HG03469 (cell line): ENCODE measurements at regions not wholly inside any gene's neighbourhood (a gene's known extent, or its start where the extent isn't known, plus 50 kb on each side); places are given as distances from the start of the nearest gene placed in this dataset.

ENCODE experiments used
- ATAC-seq: cut with Tn5 transposase; IDR thresholded peaks from one replicate; pipeline ENCODE4 v1.9.1; 2021; ENCODE audit warnings: mild to moderate bottlenecking, moderate library complexity, moderate number of reproducible peaks; ENCODE audit not compliant: unreplicated experiment

DNA sequence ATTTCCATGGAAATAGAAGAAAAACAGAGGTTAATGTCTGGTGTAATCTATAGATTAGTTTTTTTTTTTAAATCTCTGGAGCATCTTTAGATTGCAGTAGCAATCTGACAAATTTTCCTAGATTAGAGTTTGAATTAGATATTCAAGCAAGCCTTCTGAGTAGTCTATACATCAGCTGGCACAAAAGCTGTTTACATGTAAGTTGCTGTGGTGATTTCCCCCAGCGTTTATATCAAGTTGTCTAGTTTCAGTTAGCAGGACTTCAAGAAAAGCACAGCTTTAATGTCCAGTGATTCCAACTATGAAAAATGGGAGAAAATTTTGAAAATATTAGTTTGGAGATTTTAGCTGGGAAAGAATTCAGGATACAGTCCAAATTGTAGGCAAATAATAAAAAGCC lies 605.0 kb upstream of the USP15 start:
- no peak for ATAC-seq

GRCh38 chr12:61667676-61668075 lies 592.5 kb upstream of the USP15 start:
- ATAC-seq = no peak

GRCh38 chr12:61676520-61676919 lies 583.7 kb upstream of the USP15 start:
- ATAC-seq = no peak

GRCh38 chr12:61687407-61687806 lies 572.8 kb upstream of the USP15 start:
- no peak for ATAC-seq

GRCh38 chr12:61694214-61694613 lies 566.0 kb upstream of the USP15 start:
- no peak for ATAC-seq

DNA sequence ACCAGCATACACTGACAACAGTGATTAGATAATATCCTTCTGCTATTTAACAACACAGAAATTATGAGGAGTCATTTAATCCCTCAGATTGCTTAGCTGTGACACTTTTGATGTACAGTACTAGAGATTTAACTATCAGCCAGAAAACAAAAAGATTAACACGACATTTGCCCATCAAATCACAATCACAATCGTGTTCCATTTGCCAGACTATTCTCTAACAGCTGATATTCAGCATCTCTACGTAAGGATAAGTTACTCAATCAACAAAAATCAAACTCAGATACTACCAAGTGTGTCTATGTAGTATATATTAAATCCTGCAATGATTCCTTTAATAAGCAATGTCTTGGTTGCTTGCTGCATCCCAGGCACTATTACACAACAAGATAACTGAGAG lies 558.7 kb upstream of the USP15 start:
- no peak for ATAC-seq

DNA sequence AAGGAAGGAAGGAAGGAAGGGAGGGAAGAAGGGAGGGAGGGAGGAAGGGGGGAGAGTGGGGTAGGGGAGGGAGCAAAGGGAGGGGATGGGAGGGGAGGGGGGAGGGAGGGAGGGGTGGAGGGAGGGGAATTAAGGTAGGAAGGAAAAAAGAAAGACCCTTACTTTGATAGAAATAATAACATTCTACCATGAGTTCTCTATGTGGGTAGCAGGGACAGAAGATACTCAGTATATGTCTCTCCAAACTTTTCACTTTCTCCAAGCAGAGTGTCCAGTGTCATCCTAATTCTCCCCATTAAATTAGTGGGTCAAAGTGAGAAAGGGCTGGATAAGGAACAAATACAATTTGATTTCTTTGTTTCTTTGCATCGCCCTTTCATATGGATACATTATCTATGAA lies 553.4 kb upstream of the USP15 start:
- no peak for ATAC-seq

- no peak for ATAC-seq
Measured at GRCh38 chr12:61713121-61713520, 547.1 kb upstream of the USP15 start.

DNA sequence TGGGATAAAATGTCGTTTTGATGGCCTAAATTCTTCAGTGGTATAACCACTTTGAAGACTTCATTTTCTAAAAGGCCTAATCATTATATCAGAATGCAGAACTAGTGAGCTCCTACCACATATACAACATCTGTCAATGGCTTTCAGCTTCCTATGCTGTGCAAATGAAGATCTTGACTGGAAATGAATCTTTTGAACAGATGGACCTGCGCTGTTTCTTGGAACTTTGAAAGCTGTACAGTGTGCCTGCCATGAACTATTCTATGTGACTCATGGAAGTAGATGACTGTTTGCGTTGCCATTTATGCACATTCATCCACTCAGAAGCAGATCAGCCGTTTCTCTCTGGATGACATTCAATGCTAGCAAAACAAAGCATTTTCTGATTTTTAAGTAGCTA lies 542.2 kb upstream of the USP15 start:
- no peak for ATAC-seq

- no peak for ATAC-seq
Measured at GRCh38 chr12:61739925-61740324, 520.3 kb upstream of the USP15 start.

- no peak for ATAC-seq
Measured at GRCh38 chr12:61750604-61751003, 509.6 kb upstream of the USP15 start.

DNA sequence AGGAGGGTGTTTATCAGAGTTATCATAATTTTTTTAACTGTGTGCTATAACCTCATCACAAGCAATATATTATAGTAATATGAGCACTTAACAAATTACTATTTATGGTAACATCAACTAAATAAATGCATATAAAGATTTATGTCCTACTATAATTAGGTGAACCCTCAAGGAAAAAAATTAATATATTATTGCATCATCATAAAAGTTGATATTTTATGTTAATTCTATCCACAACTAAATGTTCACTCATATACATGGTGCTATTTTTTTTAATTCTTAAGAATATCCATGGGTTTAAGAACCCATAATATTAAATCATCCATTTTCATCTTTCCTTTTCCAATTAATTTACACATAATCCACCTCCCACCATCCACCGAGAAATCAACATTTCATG lies 506.0 kb upstream of the USP15 start:
- ATAC-seq = no peak

GRCh38 chr12:61757831-61758505 lies 502.2 kb upstream of the USP15 start:
- ATAC-seq = no peak

DNA sequence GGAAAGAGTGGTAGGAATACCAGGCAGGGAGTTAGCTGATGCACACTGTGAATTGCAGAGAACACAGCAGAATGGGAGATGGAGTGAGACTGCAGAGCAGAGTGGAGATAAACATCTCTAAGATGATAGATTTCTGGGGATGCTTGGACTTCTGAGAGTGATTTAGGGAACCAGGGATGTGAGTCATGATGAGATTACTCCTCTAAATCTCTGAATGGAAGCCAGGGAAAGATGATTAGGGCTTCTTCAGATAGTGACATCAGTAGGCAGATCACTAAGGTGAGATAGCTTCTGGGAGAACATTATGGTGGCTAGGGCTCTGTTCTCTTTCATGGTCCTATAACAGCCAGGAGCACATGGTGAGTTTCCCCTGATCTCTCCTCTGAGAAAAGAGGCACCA lies 501.5 kb upstream of the USP15 start:
- ATAC-seq = no peak

DNA sequence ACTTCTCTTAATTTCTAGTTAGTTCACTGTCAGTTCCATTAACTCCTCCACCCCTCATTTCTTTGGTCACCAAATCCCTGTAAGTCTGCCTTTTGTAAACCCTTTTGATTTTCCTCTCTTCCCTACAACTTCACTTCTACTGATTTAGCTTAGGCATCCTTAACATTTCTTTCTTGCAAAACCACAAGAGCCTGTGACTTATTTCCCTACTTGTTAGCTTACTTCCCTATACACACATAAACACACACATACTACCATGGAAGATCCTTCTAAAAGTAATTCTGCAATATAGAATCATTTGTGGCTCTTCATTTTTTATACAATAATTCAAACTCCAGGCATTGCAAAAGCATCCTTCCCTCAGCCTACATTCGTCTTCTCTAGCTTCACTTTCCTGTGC lies 494.3 kb upstream of the USP15 start:
- ATAC-seq = no peak

DNA sequence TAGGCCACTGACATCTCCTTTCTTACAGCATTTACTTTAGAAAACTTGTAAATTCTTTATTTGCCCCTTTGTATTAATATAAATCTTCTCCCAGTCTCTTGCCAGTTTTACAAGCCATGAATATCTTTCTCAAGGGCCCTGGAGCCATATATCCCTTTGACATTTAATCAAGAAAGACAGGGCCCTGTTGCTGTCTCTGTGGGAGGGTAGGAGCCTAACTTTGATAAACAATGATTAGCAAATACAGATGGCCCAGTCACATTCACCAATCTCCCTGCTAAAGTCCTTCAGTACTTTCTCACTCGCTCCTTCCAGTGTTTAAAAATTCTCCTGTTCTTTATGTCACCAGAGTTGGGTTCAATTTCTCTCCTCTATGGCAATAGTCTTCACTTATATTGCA lies 479.8 kb upstream of the USP15 start:
- no peak for ATAC-seq

DNA sequence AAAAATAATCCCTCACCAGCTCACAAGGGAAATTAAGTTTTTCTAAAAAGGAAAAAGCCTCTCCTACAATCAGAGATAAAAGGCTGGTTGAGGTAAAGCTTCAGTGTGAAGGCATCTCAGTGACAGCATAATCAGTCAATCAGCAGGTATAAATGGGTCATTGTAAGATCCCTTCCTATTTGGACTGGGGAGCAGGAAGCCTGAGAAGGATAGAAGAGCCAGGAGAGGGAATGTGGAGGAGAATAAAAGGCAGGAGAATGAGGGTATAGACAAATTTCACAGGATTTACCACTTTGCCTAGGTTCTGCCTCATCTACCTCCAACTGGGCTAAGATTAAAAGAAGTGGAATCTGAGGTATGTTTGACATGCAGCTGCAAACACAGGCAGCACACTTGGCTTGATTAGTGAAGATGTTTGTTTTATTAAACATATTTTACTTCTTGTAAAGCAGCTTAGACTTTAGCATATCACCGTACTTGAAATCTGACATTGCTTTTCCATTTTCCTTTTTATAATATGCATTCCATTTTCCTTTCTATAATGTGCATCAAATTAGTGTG lies 479.1 kb upstream of the USP15 start:
- no peak for ATAC-seq

DNA sequence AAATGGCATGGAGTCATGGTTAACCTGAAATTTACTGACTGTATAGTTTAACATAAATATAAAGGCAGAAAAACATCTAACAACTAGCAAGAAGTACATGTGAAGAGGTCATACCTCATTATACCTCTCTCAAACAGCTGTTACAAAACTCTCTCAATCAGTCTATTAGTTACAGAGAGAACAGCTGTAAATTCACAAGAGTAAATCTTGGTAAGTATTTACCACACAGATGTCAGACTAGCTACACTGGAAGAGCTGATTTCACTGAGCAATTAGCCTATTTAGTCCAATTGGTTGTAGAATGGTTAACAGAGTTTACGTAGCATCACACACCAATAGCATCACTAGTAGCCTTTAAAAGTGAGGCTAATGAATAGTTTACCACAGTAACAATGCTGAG lies 463.4 kb upstream of the USP15 start:
- no peak for ATAC-seq

DNA sequence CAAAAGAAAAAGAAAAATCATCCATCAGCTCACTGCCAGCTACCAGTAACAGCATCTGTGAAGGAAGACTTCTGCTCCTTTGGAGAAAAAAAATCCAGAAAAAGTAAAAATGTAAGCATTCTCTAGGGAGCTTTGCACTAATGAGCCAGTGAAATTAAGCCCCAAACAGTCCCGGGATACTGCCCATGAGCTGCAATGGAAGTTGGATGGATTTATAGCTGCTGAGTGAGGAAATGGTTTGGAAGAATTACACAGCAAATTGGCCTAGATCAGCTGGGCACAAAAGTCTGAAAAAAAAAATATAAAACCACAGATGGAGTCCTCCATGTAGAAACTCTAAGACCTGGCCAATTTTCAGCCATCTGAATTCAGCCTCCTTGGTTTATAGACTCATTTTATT lies 462.9 kb upstream of the USP15 start:
- ATAC-seq = no peak

DNA sequence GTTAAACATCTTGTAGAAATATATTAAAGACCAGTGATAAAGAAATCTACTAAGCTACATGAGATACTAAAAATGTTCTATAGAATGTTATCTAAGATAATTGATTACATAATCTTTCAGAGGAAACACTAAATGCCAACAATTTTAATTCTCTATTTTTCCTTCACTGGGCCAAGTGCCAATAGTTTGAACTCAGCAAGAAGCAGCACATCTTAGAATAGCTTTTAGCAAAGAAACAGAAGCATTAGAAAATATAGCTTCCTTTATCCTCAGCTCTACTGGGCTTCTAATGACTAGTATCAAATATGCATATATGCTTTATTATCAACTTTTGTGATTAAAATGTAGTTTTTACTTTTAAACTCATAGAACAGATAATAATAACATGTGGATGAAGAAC lies 461.4 kb upstream of the USP15 start:
- no peak for ATAC-seq

DNA sequence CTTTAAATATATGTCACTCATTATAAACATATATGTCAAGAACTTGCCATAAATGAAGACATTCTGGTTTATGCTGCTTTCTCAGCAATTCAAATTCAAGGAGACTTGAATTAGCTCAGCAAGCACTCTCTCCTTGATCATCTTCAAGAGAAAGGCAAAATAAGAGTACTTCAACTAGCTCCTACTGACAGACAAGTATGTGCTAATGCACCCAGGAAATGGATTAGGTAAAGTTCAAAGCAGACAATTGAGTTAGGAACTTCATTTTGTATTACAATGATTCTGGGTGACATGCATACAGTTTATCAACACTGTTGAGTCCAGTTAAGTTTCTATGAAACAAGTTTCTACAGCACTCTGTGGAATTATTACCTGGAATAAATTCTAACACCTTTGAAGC lies 455.9 kb upstream of the USP15 start:
- no peak for ATAC-seq

GRCh38 chr12:61808856-61809255 lies 451.3 kb upstream of the USP15 start:
- ATAC-seq = no peak

DNA sequence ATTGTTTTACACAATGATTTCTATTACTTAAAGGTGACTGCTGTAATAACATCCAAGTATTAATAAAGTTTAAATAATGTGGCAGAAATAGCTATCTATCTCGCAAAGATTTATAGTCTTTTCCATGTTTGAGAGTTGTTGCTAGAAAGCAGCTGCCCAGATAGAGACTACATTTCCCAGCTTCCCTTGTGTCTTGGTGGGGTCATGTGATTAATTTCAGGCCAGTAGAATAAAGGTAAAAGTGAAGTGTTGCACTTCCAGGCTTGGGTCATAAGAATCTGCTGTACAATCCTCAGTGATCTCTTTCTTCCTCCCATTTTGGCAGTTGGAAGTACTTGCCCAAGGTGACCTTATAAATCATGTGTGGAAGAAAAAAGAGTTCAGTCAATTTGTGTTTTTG lies 449.7 kb upstream of the USP15 start:
- ATAC-seq = no peak
